ENCODE measurements at regions not wholly inside any gene's neighbourhood (a gene's known extent, or its start where the extent isn't known, plus 50 kb on each side); places are given as distances from the start of the nearest gene placed in this dataset.

- Histone ChIP-seq H2AFZ (ENCODE audit: low read depth, low read length, poor library complexity, severe bottlenecking) (no peak overlapping the region), H3K27me3 (ENCODE audit: insufficient read depth, low read length) (no peaks in the 10 kb centered on the region), H4K20me1 (ENCODE audit: insufficient read depth) (no peaks in the 10 kb centered on the region), H3K9ac (ENCODE audit: low read length) (no peak overlapping the region), H3K4me3 (replicated peaks in 1 of 2; ENCODE audit: low read depth in 1 of 2, low read length in 2 of 2) (no peak overlapping the region), H3K27ac (ENCODE audit: low read depth, low read length) (no peak overlapping the region), H3K9me2 (ENCODE audit: insufficient read depth) (no peaks in the 10 kb centered on the region), H3K9me3 (ENCODE audit: control insufficient read depth in 1 of 2, insufficient read depth in 1 of 2, low read depth in 1 of 2, low read length in 2 of 2) (no peaks in the 10 kb centered on the region), H3K79me2 (ENCODE audit: insufficient read depth, low read length) (no peaks in the 10 kb centered on the region), H3K36me3 (ENCODE audit: control insufficient read depth in 1 of 2, insufficient read depth in 2 of 2, low read length in 2 of 2) (no peaks in the 10 kb centered on the region), H3K4me1 (ENCODE audit: control insufficient read depth in 1 of 2, insufficient read depth in 2 of 2, low read length in 2 of 2) (no peaks in the 10 kb centered on the region), H3K4me2 (ENCODE audit: low read length) (no peak overlapping the region)
- intact Hi-C loops (cut with micrococcal nuclease), result no loop called here
- no peak for ATAC-seq
- no peak for DNase-seq (ENCODE audit: low read depth, low spot score)
- no peak for TF ChIP-seq ZFX (IDR thresholded peaks at IDR 0.05)
- no peak for TF ChIP-seq YY1 (IDR thresholded peaks at IDR 0.05; ENCODE audit: extremely low read depth, insufficient replicate concordance, low read depth, low read length)
- no peak for TF ChIP-seq CTCF (IDR thresholded peaks at IDR 0.05 in 2 of 3, conservative IDR thresholded peaks at IDR 0.05 in 1 of 3; ENCODE audit: borderline replicate concordance in 1 of 3, insufficient read depth in 1 of 3, low read depth in 2 of 3, low read length in 2 of 3)
- no peak for TF ChIP-seq EZH2phosphoT487 (IDR thresholded peaks at IDR 0.05; ENCODE audit: borderline replicate concordance)
- POLR2A ChIA-PET, result no interaction called here
- no TSS peak for BruUV-seq (replicated peaks)
- RAD21 ChIA-PET (ENCODE audit: low non-redundant PET in 1 of 2, low total read pairs in 2 of 2, uncharacterized antibody in 2 of 2, unreplicated experiment in 2 of 2), result no interaction called here
- CTCF ChIA-PET, result no interaction called here
These were observed 140.3 kb upstream of the CHD1 start for GRCh38 chr5:99068944-99069650.

GRCh38 chr5:99063737-99064136 lies 134.9 kb upstream of the CHD1 start:
- Histone ChIP-seq H3K4me2 (ENCODE audit: low read length) (no peak overlapping the region), H3K27ac (ENCODE audit: low read depth, low read length) (no peak overlapping the region), H3K4me1 (ENCODE audit: control insufficient read depth in 1 of 2, insufficient read depth in 2 of 2, low read length in 2 of 2) (peaks cover 0 to 5% of the 10 kb centered on the region in 2 experiments; a peak in 1 of 4 replicates), H3K9me3 (ENCODE audit: control insufficient read depth in 1 of 2, insufficient read depth in 1 of 2, low read depth in 1 of 2, low read length in 2 of 2) (no peaks in the 10 kb centered on the region), H3K4me3 (replicated peaks in 1 of 2; ENCODE audit: low read depth in 1 of 2, low read length in 2 of 2) (no peak overlapping the region), H4K20me1 (ENCODE audit: insufficient read depth) (no peaks in the 10 kb centered on the region), H3K27me3 (ENCODE audit: insufficient read depth, low read length) (no peaks in the 10 kb centered on the region), H3K36me3 (ENCODE audit: control insufficient read depth in 1 of 2, insufficient read depth in 2 of 2, low read length in 2 of 2) (no peaks in the 10 kb centered on the region), H2AFZ (ENCODE audit: low read depth, low read length, poor library complexity, severe bottlenecking) (no peak overlapping the region), H3K9me2 (ENCODE audit: insufficient read depth) (no peaks in the 10 kb centered on the region), H3K79me2 (ENCODE audit: insufficient read depth, low read length) (no peaks in the 10 kb centered on the region), H3K9ac (ENCODE audit: low read length) (no peak overlapping the region)
- ATAC-seq, result no peak
- no peak for TF ChIP-seq MAX (IDR thresholded peaks at IDR 0.05)
- ChIA-PET RAD21 (ENCODE audit: low non-redundant PET in 1 of 2, low total read pairs in 2 of 2, uncharacterized antibody in 2 of 2, unreplicated experiment in 2 of 2) (no interaction called here), CTCF (no interaction called here), POLR2A (no interaction called here)
- intact Hi-C loops (cut with micrococcal nuclease), result no loop called here
- DNase-seq (ENCODE audit: low read depth, low spot score), result no peak
- no TSS peak for BruUV-seq (replicated peaks)
